ENCODE measurements at regions not wholly inside any gene's neighbourhood (a gene's known extent, or its start where the extent isn't known, plus 50 kb on each side); places are given as distances from the start of the nearest gene placed in this dataset.

- DNase-seq (ENCODE audit: low read depth in 2 of 2): no peak
These were observed 471.0 kb downstream of the OLFM4 start for GRCh38 chr13:53499576-53500133.

- DNase-seq (ENCODE audit: low read depth in 2 of 2): no peak
These were observed 472.8 kb downstream of the OLFM4 start for GRCh38 chr13:53501387-53501786.

- no peak for DNase-seq (ENCODE audit: low read depth in 2 of 2)
These were observed 479.1 kb downstream of the OLFM4 start for GRCh38 chr13:53507741-53508140.

- no peak for DNase-seq (ENCODE audit: low read depth in 2 of 2)
These were observed 484.0 kb downstream of the OLFM4 start for GRCh38 chr13:53512635-53513034.

- no peak for DNase-seq (ENCODE audit: low read depth in 2 of 2)
These were observed 484.6 kb downstream of the OLFM4 start for GRCh38 chr13:53513226-53513625.

- DNase-seq (ENCODE audit: low read depth in 2 of 2): no peak
These were observed 491.5 kb downstream of the OLFM4 start for GRCh38 chr13:53520132-53520531.

- no peak for DNase-seq (ENCODE audit: low read depth in 2 of 2)
These were observed 493.4 kb downstream of the OLFM4 start for GRCh38 chr13:53522034-53522433.

GRCh38 chr13:53537586-53537985 lies 509.0 kb downstream of the OLFM4 start:
- no peak for DNase-seq (ENCODE audit: low read depth in 2 of 2)

GRCh38 chr13:53545340-53545941 lies 516.8 kb downstream of the OLFM4 start:
- no peak for DNase-seq (ENCODE audit: low read depth in 2 of 2)

GRCh38 chr13:53560556-53560955 lies 531.9 kb downstream of the OLFM4 start:
- DNase-seq (ENCODE audit: low read depth in 2 of 2): no peak

GRCh38 chr13:53562419-53562818 lies 533.8 kb downstream of the OLFM4 start:
- no peak for DNase-seq (ENCODE audit: low read depth in 2 of 2)

- DNase-seq (ENCODE audit: low read depth in 2 of 2): no peak
These were observed 539.9 kb downstream of the OLFM4 start for GRCh38 chr13:53568491-53568890.

GRCh38 chr13:53569453-53569852 lies 540.8 kb downstream of the OLFM4 start:
- DNase-seq (ENCODE audit: low read depth in 2 of 2): no peak

GRCh38 chr13:53601113-53601512 lies 572.5 kb downstream of the OLFM4 start:
- DNase-seq (ENCODE audit: low read depth in 2 of 2): no peak

- no peak for DNase-seq (ENCODE audit: low read depth in 2 of 2)
These were observed 576.7 kb downstream of the OLFM4 start for GRCh38 chr13:53605326-53605725.

GRCh38 chr13:53612200-53612599 lies 583.6 kb downstream of the OLFM4 start:
- no peak for DNase-seq (ENCODE audit: low read depth in 2 of 2)

- DNase-seq (ENCODE audit: low read depth in 2 of 2): no peak
These were observed 593.8 kb downstream of the OLFM4 start for GRCh38 chr13:53622456-53622855.

GRCh38 chr13:53623146-53623545 lies 594.5 kb downstream of the OLFM4 start:
- DNase-seq (ENCODE audit: low read depth in 2 of 2): no peak

GRCh38 chr13:53631511-53631910 lies 602.9 kb downstream of the OLFM4 start:
- DNase-seq (ENCODE audit: low read depth in 2 of 2): no peak

- DNase-seq (ENCODE audit: low read depth in 2 of 2): no peak
These were observed 609.4 kb downstream of the OLFM4 start for GRCh38 chr13:53638040-53638439.

- no peak for DNase-seq (ENCODE audit: low read depth in 2 of 2)
These were observed 613.7 kb downstream of the OLFM4 start for GRCh38 chr13:53642306-53642705.

- DNase-seq (ENCODE audit: low read depth in 2 of 2): no peak
These were observed 620.1 kb downstream of the OLFM4 start for GRCh38 chr13:53648673-53649072.

- no peak for DNase-seq (ENCODE audit: low read depth in 2 of 2)
These were observed 643.4 kb downstream of the OLFM4 start for GRCh38 chr13:53672005-53672404.

- no peak for DNase-seq (ENCODE audit: low read depth in 2 of 2)
These were observed 654.5 kb downstream of the OLFM4 start for GRCh38 chr13:53683146-53683545.

Measured in stimulated activated CD8-positive, alpha-beta memory T cell treated with anti-CD3 and anti-CD28 coated beads, Interleukin-2, amount 100 ng/mL, for 1 hour (primary cell).